GM12891 (cell line): ENCODE measurements at regions not wholly inside any gene's neighbourhood (a gene's known extent, or its start where the extent isn't known, plus 50 kb on each side); places are given as distances from the start of the nearest gene placed in this dataset.

Experiments used
- PAX5 ChIP-seq: IDR thresholded peaks from 2 replicates; pipeline ENCODE4 v1.6.1; 2011; ENCODE audit warnings: low read length, moderate library complexity, mild to moderate bottlenecking; ENCODE audit not compliant: insufficient read depth, severe bottlenecking
- POLR2A ChIP-seq: IDR thresholded peaks from 2 replicates; pipeline ENCODE4 v1.6.1; 2011; ENCODE audit warnings: low read depth, low read length, control low read depth
- POLR2AphosphoS5 ChIP-seq: IDR thresholded peaks from 2 replicates; pipeline ENCODE4 v1.6.1; 2011; ENCODE audit warnings: low read depth, low read length, control low read depth
- SPI1 ChIP-seq: IDR thresholded peaks from 2 replicates; pipeline ENCODE4 v1.6.1; 2011; ENCODE audit warnings: low read depth, low read length, control low read depth
- TAF1 ChIP-seq: IDR thresholded peaks from 2 replicates; pipeline ENCODE4 v1.6.1; 2011; ENCODE audit warnings: low read depth, low read length, control low read depth

DNA sequence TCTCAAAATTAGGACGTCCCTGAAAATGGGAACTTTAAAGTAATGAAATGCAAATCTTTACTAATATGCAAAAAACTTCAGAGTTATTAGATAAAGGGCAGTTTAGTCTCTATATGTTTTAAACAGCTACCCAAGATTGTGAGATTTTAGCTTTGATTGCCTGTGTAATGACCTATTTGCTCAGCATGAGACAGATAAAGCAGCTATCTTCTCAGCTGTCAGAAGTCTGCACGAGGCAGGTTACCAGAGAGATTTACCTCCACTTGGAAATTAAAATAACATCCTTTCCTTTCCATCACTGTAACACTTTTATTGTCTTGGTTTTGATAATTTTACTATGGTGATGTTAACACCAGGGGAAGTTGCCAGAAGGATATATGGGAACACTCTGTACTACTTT lies 436.6 kb upstream of the OPRM1 start:
- no peak for TF ChIP-seq TAF1
- no peak for TF ChIP-seq POLR2A
- no peak for TF ChIP-seq POLR2AphosphoS5
- TF ChIP-seq SPI1, result no peak
- TF ChIP-seq PAX5, result no peak
